Hepatocyte (in vitro differentiated cells): ENCODE measurements at regions not wholly inside any gene's neighbourhood (a gene's known extent, or its start where the extent isn't known, plus 50 kb on each side); places are given as distances from the start of the nearest gene placed in this dataset.

Source experiments
- EZH2 ChIP-seq: fragments of 200-600 bp; sonication (generic); IDR thresholded peaks from 2 replicates; pipeline ENCODE4 v1.6.1; 2016; ENCODE audit warnings: antibody characterized with exemption, mild to moderate bottlenecking, borderline replicate concordance
- EZH2phosphoT487 ChIP-seq: fragments of 200-600 bp; sonication (generic); IDR thresholded peaks from one replicate; pipeline ENCODE4 v1.6.1; 2018; ENCODE audit warnings: antibody characterized with exemption, mild to moderate bottlenecking, low read depth, moderate library complexity; ENCODE audit not compliant: unreplicated experiment, severe bottlenecking
- TF ChIP-seq, protein P1 (sequence below): fragments of 200-600 bp; sonication (generic); IDR thresholded peaks from 2 replicates; pipeline ENCODE4 v1.5.1; 2016; ENCODE audit warnings: antibody characterized with exemption, mild to moderate bottlenecking; ENCODE audit not compliant: poor library complexity

DNA sequence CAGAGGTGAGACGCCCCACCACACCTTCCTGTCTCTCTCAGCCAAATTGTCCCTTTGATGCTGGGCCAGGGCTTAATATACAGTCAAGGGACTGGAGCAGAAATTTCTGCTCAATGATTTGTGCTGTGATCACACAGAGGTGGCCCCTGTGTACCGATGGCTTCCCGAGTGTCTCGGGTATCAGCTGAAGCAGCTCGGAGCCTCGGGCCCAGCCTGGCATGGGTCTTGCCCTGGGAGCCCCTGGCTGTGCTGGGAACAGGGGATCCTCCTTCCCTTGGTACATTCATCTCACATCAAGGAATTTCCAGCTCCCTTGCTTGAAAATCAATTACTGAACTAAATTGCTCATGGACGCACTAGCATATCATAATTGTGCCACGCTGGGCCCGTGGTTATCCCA lies 148.8 kb upstream of the C1orf174 start:
- TF ChIP-seq, protein P1, sequence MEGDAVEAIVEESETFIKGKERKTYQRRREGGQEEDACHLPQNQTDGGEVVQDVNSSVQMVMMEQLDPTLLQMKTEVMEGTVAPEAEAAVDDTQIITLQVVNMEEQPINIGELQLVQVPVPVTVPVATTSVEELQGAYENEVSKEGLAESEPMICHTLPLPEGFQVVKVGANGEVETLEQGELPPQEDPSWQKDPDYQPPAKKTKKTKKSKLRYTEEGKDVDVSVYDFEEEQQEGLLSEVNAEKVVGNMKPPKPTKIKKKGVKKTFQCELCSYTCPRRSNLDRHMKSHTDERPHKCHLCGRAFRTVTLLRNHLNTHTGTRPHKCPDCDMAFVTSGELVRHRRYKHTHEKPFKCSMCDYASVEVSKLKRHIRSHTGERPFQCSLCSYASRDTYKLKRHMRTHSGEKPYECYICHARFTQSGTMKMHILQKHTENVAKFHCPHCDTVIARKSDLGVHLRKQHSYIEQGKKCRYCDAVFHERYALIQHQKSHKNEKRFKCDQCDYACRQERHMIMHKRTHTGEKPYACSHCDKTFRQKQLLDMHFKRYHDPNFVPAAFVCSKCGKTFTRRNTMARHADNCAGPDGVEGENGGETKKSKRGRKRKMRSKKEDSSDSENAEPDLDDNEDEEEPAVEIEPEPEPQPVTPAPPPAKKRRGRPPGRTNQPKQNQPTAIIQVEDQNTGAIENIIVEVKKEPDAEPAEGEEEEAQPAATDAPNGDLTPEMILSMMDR: no peak
- TF ChIP-seq EZH2: no peak
- no peak for TF ChIP-seq EZH2phosphoT487
